Endothelial cell of umbilical vein (primary cell): ENCODE measurements at regions not wholly inside any gene's neighbourhood (a gene's known extent, or its start where the extent isn't known, plus 50 kb on each side); places are given as distances from the start of the nearest gene placed in this dataset.

Experiments
- EZH2 ChIP-seq: IDR thresholded peaks from 2 replicates; pipeline ENCODE4 v1.6.1; 2012; ENCODE audit warnings: borderline replicate concordance, low read depth, mild to moderate bottlenecking, moderate library complexity, low read length, inconsistent platforms; ENCODE audit not compliant: severe bottlenecking
- POLR2A ChIP-seq: IDR thresholded peaks from 2 replicates; pipeline ENCODE4 v1.6.1; 2012; ENCODE audit warnings: low read depth, mild to moderate bottlenecking, control low read depth, low read length
- TF ChIP-seq, protein P1 (sequence below), 2 donors: IDR thresholded peaks; 1 replicate in 1 of 2; 2 replicates in 1 of 2; pipeline ENCODE4 v1.5.1; 2011; ENCODE audit warnings: low read length in 2 of 2, mild to moderate bottlenecking in 2 of 2, moderate library complexity in 2 of 2, control low read depth in 1 of 2, inconsistent platforms in 1 of 2, low read depth in 1 of 2; ENCODE audit not compliant: insufficient read depth in 1 of 2; ENCODE audit errors: extremely low read depth in 1 of 2
- TF ChIP-seq, protein P2 (sequence below): IDR thresholded peaks from 2 replicates; pipeline ENCODE4 v1.6.1; 2011; ENCODE audit not compliant: insufficient read depth, insufficient read length

DNA sequence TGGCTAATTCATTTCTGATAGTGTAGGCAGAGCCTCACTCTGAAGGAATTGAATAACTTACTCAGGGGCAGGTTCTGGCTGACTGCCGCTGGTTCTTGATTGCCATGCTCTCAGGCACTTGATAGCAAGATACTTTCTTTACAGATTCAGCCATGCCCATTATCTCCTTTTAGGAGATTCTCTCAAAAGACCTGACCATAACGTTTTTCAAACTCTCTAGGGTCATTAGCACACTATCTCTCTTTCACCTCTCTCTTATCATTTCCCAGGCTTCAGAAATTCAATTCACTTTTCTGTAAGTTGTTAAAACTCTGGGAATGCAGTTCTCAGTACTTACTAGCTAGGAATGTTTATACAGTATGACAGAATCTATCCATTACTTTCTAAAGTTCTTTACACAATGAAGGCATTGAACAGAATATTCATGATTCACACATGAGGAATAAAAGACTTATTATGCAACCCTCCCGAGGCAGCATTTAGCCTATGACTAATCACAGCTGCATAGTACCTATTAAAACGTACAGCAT, 850.3 kb upstream of the CADM2 start:
- TF ChIP-seq POLR2A (no peak), EZH2 (no peak)
- TF ChIP-seq, protein P1, sequence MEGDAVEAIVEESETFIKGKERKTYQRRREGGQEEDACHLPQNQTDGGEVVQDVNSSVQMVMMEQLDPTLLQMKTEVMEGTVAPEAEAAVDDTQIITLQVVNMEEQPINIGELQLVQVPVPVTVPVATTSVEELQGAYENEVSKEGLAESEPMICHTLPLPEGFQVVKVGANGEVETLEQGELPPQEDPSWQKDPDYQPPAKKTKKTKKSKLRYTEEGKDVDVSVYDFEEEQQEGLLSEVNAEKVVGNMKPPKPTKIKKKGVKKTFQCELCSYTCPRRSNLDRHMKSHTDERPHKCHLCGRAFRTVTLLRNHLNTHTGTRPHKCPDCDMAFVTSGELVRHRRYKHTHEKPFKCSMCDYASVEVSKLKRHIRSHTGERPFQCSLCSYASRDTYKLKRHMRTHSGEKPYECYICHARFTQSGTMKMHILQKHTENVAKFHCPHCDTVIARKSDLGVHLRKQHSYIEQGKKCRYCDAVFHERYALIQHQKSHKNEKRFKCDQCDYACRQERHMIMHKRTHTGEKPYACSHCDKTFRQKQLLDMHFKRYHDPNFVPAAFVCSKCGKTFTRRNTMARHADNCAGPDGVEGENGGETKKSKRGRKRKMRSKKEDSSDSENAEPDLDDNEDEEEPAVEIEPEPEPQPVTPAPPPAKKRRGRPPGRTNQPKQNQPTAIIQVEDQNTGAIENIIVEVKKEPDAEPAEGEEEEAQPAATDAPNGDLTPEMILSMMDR (IDR thresholded peaks at IDR 0.05; ENCODE audit: extremely low read depth in 1 of 2, insufficient read depth in 1 of 2, low read depth in 1 of 2, low read length in 2 of 2), result no peak
- TF ChIP-seq, protein P2, sequence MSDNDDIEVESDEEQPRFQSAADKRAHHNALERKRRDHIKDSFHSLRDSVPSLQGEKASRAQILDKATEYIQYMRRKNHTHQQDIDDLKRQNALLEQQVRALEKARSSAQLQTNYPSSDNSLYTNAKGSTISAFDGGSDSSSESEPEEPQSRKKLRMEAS, result no peak
